Loucy (cell line): ENCODE measurements at regions not wholly inside any gene's neighbourhood (a gene's known extent, or its start where the extent isn't known, plus 50 kb on each side); places are given as distances from the start of the nearest gene placed in this dataset.

Experiments used
- H2AFZ ChIP-seq: fragments of 200-600 bp; sonication (generic); 2 replicates; pipeline ENCODE4 v1.6.0; 2016; ENCODE audit warnings: antibody characterized with exemption, mild to moderate bottlenecking, low read length, moderate library complexity
- H3F3A ChIP-seq: fragments of 200-600 bp; 2 replicates; pipeline ENCODE4 v1.6.0; 2016; ENCODE audit warnings: antibody characterized with exemption, low read depth, mild to moderate bottlenecking
- H3K27me3 ChIP-seq: fragments of 200-600 bp; sonication (generic); 2 replicates; pipeline ENCODE4 v1.6.1; 2014; ENCODE audit warnings: low read length, mild to moderate bottlenecking; ENCODE audit not compliant: insufficient read depth, poor library complexity, severe bottlenecking
- H3K36me3 ChIP-seq: fragments of 200-600 bp; sonication (generic); 2 replicates; pipeline ENCODE4 v1.6.1; 2016; ENCODE audit warnings: low read length; ENCODE audit not compliant: insufficient read depth
- H3K4me1 ChIP-seq: fragments of 200-600 bp; sonication (generic); 2 replicates; pipeline ENCODE4 v1.5.1; 2014; ENCODE audit warnings: low read length, mild to moderate bottlenecking; ENCODE audit not compliant: insufficient read depth, poor library complexity, severe bottlenecking
- H3K4me2 ChIP-seq: fragments of 200-600 bp; sonication (generic); 2 replicates; pipeline ENCODE4 v1.6.0; 2014; ENCODE audit warnings: antibody characterized with exemption, low read length, low read depth, mild to moderate bottlenecking; ENCODE audit not compliant: poor library complexity, severe bottlenecking
- H3K4me3 ChIP-seq: fragments of 200-600 bp; sonication (generic); 2 replicates; pipeline ENCODE4 v1.5.1; 2014; ENCODE audit warnings: low read length, mild to moderate bottlenecking, mixed read lengths; ENCODE audit not compliant: poor library complexity, severe bottlenecking
- H3K79me2 ChIP-seq: fragments of 200-600 bp; sonication (generic); 2 replicates; pipeline ENCODE4 v1.6.1; 2014; ENCODE audit warnings: low read length; ENCODE audit not compliant: insufficient read depth
- H3K9ac ChIP-seq: fragments of 200-600 bp; sonication (generic); 2 replicates; pipeline ENCODE4 v1.6.0; 2014; ENCODE audit warnings: mild to moderate bottlenecking, low read depth, low read length, moderate library complexity; ENCODE audit not compliant: poor library complexity, severe bottlenecking
- H3K9me2 ChIP-seq: fragments of 200-600 bp; sonication (generic); replicated peaks from 2 replicates; pipeline ENCODE4 v1.6.1; 2016; ENCODE audit warnings: low read depth, low read length, mixed read lengths
- H3K9me3 ChIP-seq: fragments of 200-600 bp; sonication (generic); 2 replicates; pipeline ENCODE4 v1.6.1; 2014; ENCODE audit warnings: mild to moderate bottlenecking, antibody characterized with exemption, low read length, low read depth; ENCODE audit not compliant: insufficient read depth
- H4K20me1 ChIP-seq: fragments of 200-600 bp; sonication (generic); 2 replicates; pipeline ENCODE4 v1.6.0; 2014; ENCODE audit warnings: antibody characterized with exemption, low read length, mild to moderate bottlenecking; ENCODE audit not compliant: insufficient read depth, poor library complexity, severe bottlenecking
- CTCF ChIP-seq: fragments of 200-600 bp; sonication (generic); conservative IDR thresholded peaks from 2 replicates; pipeline ENCODE4 v1.5.1; 2014; ENCODE audit warnings: mild to moderate bottlenecking, antibody characterized with exemption, low read length
- EZH2phosphoT487 ChIP-seq: fragments of 200-600 bp; IDR thresholded peaks from 2 replicates; pipeline ENCODE4 v1.6.1; 2018; ENCODE audit warnings: antibody characterized with exemption, mild to moderate bottlenecking, moderate library complexity, borderline replicate concordance

- no peaks in the 10 kb centered on the region for H3F3A ChIP-seq
- H4K20me1 ChIP-seq = no peaks in the 10 kb centered on the region
- H2AFZ ChIP-seq = no peak overlapping the region
- no peaks in the 10 kb centered on the region for H3K4me1 ChIP-seq
- H3K36me3 ChIP-seq = no peaks in the 10 kb centered on the region
- H3K9ac ChIP-seq = no peak overlapping the region
- H3K79me2 ChIP-seq = no peaks in the 10 kb centered on the region
- no peak for TF ChIP-seq CTCF
- no peak for TF ChIP-seq EZH2phosphoT487
- no peaks in the 10 kb centered on the region for H3K27me3 ChIP-seq
- no peaks in the 10 kb centered on the region for H3K9me3 ChIP-seq
- no peaks in the 10 kb centered on the region for H3K9me2 ChIP-seq
- no peak overlapping the region for H3K4me2 ChIP-seq
- H3K4me3 ChIP-seq = no peak overlapping the region
These were observed 820.5 kb upstream of the CELF4 start for GRCh38 chr18:38386146-38386545.

GRCh38 chr18:38369772-38370690 lies 804.4 kb upstream of the CELF4 start:
- Histone ChIP-seq H3K4me1 (no peaks in the 10 kb centered on the region), H3K9ac (no peak overlapping the region), H3K36me3 (no peaks in the 10 kb centered on the region), H3K9me3 (no peaks in the 10 kb centered on the region), H4K20me1 (no peaks in the 10 kb centered on the region), H3K4me3 (peak overlapping the region; percentile 38), H3K4me2 (peak overlapping the region; percentile 39), H3F3A (no peaks in the 10 kb centered on the region), H3K27me3 (no peaks in the 10 kb centered on the region), H3K79me2 (no peaks in the 10 kb centered on the region), H2AFZ (peak overlapping the region; percentile 53), H3K9me2 (no peaks in the 10 kb centered on the region)
- TF ChIP-seq EZH2phosphoT487 (no peak), CTCF (no peak)

- Histone ChIP-seq H4K20me1 (no peaks in the 10 kb centered on the region), H3K27me3 (no peaks in the 10 kb centered on the region), H2AFZ (no peak overlapping the region), H3K9ac (no peak overlapping the region), H3K9me2 (no peaks in the 10 kb centered on the region), H3K4me1 (no peaks in the 10 kb centered on the region), H3F3A (no peaks in the 10 kb centered on the region), H3K4me2 (no peak overlapping the region), H3K36me3 (no peaks in the 10 kb centered on the region), H3K79me2 (no peaks in the 10 kb centered on the region), H3K4me3 (no peak overlapping the region), H3K9me3 (no peaks in the 10 kb centered on the region)
- TF ChIP-seq EZH2phosphoT487 (no peak), CTCF (no peak)
These were observed 803.3 kb upstream of the CELF4 start for GRCh38 chr18:38368886-38369285.
